ENCODE measurements at regions not wholly inside any gene's neighbourhood (a gene's known extent, or its start where the extent isn't known, plus 50 kb on each side); places are given as distances from the start of the nearest gene placed in this dataset.
"Not testable (repeated sequence)": the region's sequence is repeated elsewhere in the genome, so short reads cannot be mapped to it uniquely, and the experiment has no call there.

- H3K4ac ChIP-seq (ENCODE audit: low read depth, low read length); H3K56ac ChIP-seq (ENCODE audit: extremely low read depth, insufficient read depth, low read length); CTCF ChIA-PET; ATAC-seq (ENCODE audit: low read depth); H3K4me1 ChIP-seq (ENCODE audit: control insufficient read depth, insufficient read depth, low read length); in situ Hi-C loops (cut with MboI; ENCODE audit: low sequenced_read_pairs); H3K27me3 ChIP-seq (ENCODE audit: control insufficient read depth, insufficient read depth, low read length); H4K8ac ChIP-seq (ENCODE audit: low read depth in 2 of 2, low read length in 2 of 2); H4K5ac ChIP-seq (ENCODE audit: low read depth, low read length); dilution Hi-C loops (cut with HindIII; ENCODE audit: low sequenced_read_pairs, unreplicated experiment); H3K4me3 ChIP-seq (ENCODE audit: insufficient read depth, low read depth, low read length); H3K4me2 ChIP-seq (ENCODE audit: low read depth, low read length); H2AK9ac ChIP-seq (replicated peaks; ENCODE audit: low read depth, low read length, poor library complexity); BruUV-seq (replicated peaks); H4K91ac ChIP-seq (ENCODE audit: insufficient read depth, low read depth, low read length); H3K18ac ChIP-seq (ENCODE audit: low read depth, low read length); H2BK15ac ChIP-seq (ENCODE audit: low read depth, low read length); H3K9me1 ChIP-seq (ENCODE audit: insufficient read depth, low read length); H2AK5ac ChIP-seq (ENCODE audit: low read depth, low read length); H2BK5ac ChIP-seq (ENCODE audit: low read depth, low read length, poor library complexity, severe bottlenecking); POLR2A ChIA-PET (ENCODE audit: unreplicated experiment); H3K27ac ChIP-seq (ENCODE audit: insufficient read depth, low read length); H3K9ac ChIP-seq (ENCODE audit: low read depth, low read length); H3K23ac ChIP-seq (ENCODE audit: low read depth, low read length); H2AFZ ChIP-seq (replicated peaks; ENCODE audit: low read length, poor library complexity); H3K36me3 ChIP-seq (ENCODE audit: control insufficient read depth, insufficient read depth, low read length); H2BK20ac ChIP-seq (ENCODE audit: low read depth, low read length); DNase-seq; intact Hi-C loops (cut with micrococcal nuclease); H3K9me3 ChIP-seq (ENCODE audit: control insufficient read depth, insufficient read depth, low read length); H3K79me1 ChIP-seq (ENCODE audit: low read depth in 1 of 2, low read length in 2 of 2); H3K14ac ChIP-seq (replicated peaks; ENCODE audit: low read depth, low read length); H4K20me1 ChIP-seq (ENCODE audit: insufficient read depth, low read length); H2BK120ac ChIP-seq (ENCODE audit: low read depth, low read length): not testable (repeated sequence)
- 40% methylated on average over 1 of the region's 9 CpGs; no CpG with 5 or more reads in 1 of the 2 experiments for WGBS, 2 experiments (ENCODE audit: extremely low coverage in 2 of 2, insufficient read length in 1 of 2)
These were observed 105.1 kb upstream of the SHISA3 start for GRCh38 chr4:42292192-42292591.

All from IMR-90 (cell line).